GM10266 (cell line): ENCODE measurements at regions not wholly inside any gene's neighbourhood (a gene's known extent, or its start where the extent isn't known, plus 50 kb on each side); places are given as distances from the start of the nearest gene placed in this dataset.

Experiments
- DNase-seq: peaks from one replicate; pipeline ENCODE4 v3.0.0; 2012; ENCODE audit errors: extremely low spot score
- CTCF ChIP-seq: IDR thresholded peaks from 2 replicates; pipeline ENCODE4 v1.5.1; 2012; ENCODE audit warnings: mild to moderate bottlenecking, low read depth; ENCODE audit not compliant: control insufficient read depth, insufficient read depth; ENCODE audit errors: missing control alignments

- no peak for TF ChIP-seq CTCF
- no peak for DNase-seq
Measured at GRCh38 chr6:29999416-29999815, 57.1 kb downstream of the HLA-A start.

- TF ChIP-seq CTCF: no peak
- no peak for DNase-seq
Measured at GRCh38 chr6:30000156-30000791, 57.9 kb downstream of the HLA-A start.

- DNase-seq: no peak
- TF ChIP-seq CTCF: no peak
Measured at GRCh38 chr6:30002871-30003270, 58.2 kb upstream of the POLR1H start.

- no peak for DNase-seq
- no peak for TF ChIP-seq CTCF
Measured at GRCh38 chr6:30005482-30005881, 55.6 kb upstream of the POLR1H start.

- peak; percentile 29 for DNase-seq
- no peak for TF ChIP-seq CTCF
Measured at GRCh38 chr6:30006170-30007131, 54.6 kb upstream of the POLR1H start.

- no peak for DNase-seq
Measured at GRCh38 chr6:30007132-30007764, 53.8 kb upstream of the POLR1H start.

More at GRCh38 chr6:30007132-30007764, 53.8 kb upstream of the POLR1H start:
- TF ChIP-seq CTCF: no peak
